HepG2 (cell line): ENCODE measurements at regions not wholly inside any gene's neighbourhood (a gene's known extent, or its start where the extent isn't known, plus 50 kb on each side); places are given as distances from the start of the nearest gene placed in this dataset.

Experiments used
- CTCF ChIP-seq: sonication (generic); formaldehyde crosslinking; IDR thresholded peaks from 2 replicates; pipeline ENCODE4 v1.5.0; 2020; ENCODE audit warnings: mild to moderate bottlenecking, missing genetic modification reagents, moderate library complexity
- ZNF670 ChIP-seq: sonication (generic); formaldehyde crosslinking; IDR thresholded peaks from 2 replicates; pipeline ENCODE4 v1.8.0; 2022; ENCODE audit warnings: mild to moderate bottlenecking, missing genetic modification reagents, borderline replicate concordance

- TF ChIP-seq CTCF (CRISPR knock-in tag) (no peak), ZNF670 (CRISPR knock-in tag) (no peak)
Measured at GRCh38 chr7:136179851-136180721, 202.9 kb upstream of the MTPN start.
